ENCODE measurements at regions not wholly inside any gene's neighbourhood (a gene's known extent, or its start where the extent isn't known, plus 50 kb on each side); places are given as distances from the start of the nearest gene placed in this dataset.

- TF ChIP-seq, protein P1, sequence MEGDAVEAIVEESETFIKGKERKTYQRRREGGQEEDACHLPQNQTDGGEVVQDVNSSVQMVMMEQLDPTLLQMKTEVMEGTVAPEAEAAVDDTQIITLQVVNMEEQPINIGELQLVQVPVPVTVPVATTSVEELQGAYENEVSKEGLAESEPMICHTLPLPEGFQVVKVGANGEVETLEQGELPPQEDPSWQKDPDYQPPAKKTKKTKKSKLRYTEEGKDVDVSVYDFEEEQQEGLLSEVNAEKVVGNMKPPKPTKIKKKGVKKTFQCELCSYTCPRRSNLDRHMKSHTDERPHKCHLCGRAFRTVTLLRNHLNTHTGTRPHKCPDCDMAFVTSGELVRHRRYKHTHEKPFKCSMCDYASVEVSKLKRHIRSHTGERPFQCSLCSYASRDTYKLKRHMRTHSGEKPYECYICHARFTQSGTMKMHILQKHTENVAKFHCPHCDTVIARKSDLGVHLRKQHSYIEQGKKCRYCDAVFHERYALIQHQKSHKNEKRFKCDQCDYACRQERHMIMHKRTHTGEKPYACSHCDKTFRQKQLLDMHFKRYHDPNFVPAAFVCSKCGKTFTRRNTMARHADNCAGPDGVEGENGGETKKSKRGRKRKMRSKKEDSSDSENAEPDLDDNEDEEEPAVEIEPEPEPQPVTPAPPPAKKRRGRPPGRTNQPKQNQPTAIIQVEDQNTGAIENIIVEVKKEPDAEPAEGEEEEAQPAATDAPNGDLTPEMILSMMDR (IDR thresholded peaks at IDR 0.05; ENCODE audit: low read length) = no peak
- no peak for TF ChIP-seq EZH2 (IDR thresholded peaks at IDR 0.05; ENCODE audit: borderline replicate concordance, low read length)
Measured at GRCh38 chr15:91793771-91794170, 59.7 kb upstream of the SLCO3A1 start.
